CD14-positive monocyte (primary cell): ENCODE measurements at regions not wholly inside any gene's neighbourhood (a gene's known extent, or its start where the extent isn't known, plus 50 kb on each side); places are given as distances from the start of the nearest gene placed in this dataset.

Experiments
- DNase-seq, 3 donors: peaks; one replicate each; pipeline ENCODE4 v3.0.0-alpha.2; 2011 to 2022
- H2AFZ ChIP-seq: 2 replicates; pipeline ENCODE4 v1.6.0; 2012; ENCODE audit warnings: mild to moderate bottlenecking, low read depth, low read length, inconsistent platforms; ENCODE audit not compliant: insufficient read depth, poor library complexity, severe bottlenecking
- H3K27ac ChIP-seq, 2 donors: 1 replicate in 1 of 2; 2 replicates in 1 of 2; pipeline ENCODE4 v1.5.1; 2012 to 2013; ENCODE audit warnings: low read length in 2 of 2, control low read depth in 1 of 2, inconsistent platforms in 1 of 2, low read depth in 1 of 2, mild to moderate bottlenecking in 1 of 2
- H3K27me3 ChIP-seq, 2 donors: one replicate each; pipeline versions ENCODE4 v1.6.0 to v1.6.1; 2011 to 2013; ENCODE audit warnings: low read length in 2 of 2; ENCODE audit not compliant: control insufficient read depth in 2 of 2, insufficient read depth in 2 of 2
- H3K36me3 ChIP-seq, 2 donors: replicated peaks in 1 of 2; 1 replicate in 1 of 2; 2 replicates in 1 of 2; pipeline versions ENCODE4 v1.5.1 to v1.6.1; 2012 to 2013; ENCODE audit warnings: low read length in 2 of 2, control low read depth in 1 of 2, inconsistent platforms in 1 of 2, mild to moderate bottlenecking in 1 of 2; ENCODE audit not compliant: insufficient read depth in 2 of 2, control insufficient read depth in 1 of 2
- H3K4me1 ChIP-seq, 2 donors: 1 replicate in 1 of 2; 2 replicates in 1 of 2; pipeline versions ENCODE4 v1.5.1 to v1.6.1; 2012 to 2013; ENCODE audit warnings: low read length in 2 of 2, control low read depth in 1 of 2, inconsistent platforms in 1 of 2, mild to moderate bottlenecking in 1 of 2, moderate library complexity in 1 of 2; ENCODE audit not compliant: insufficient read depth in 2 of 2, control insufficient read depth in 1 of 2
- H3K4me2 ChIP-seq: replicated peaks from 2 replicates; pipeline ENCODE3; 2012; ENCODE audit warnings: low read length, moderate library complexity, mild to moderate bottlenecking; ENCODE audit not compliant: poor library complexity, severe bottlenecking; ENCODE audit errors: extremely low read depth
- H3K4me3 ChIP-seq, 3 experiments: fragments of 200-600 bp in 1 of 3; sonication (generic) in 1 of 3; replicated peaks in 1 of 3; 1 replicate in 2 of 3; 2 replicates in 1 of 3; pipeline ENCODE4 v1.5.1; 2011 to 2013; ENCODE audit warnings: low read length in 3 of 3, mild to moderate bottlenecking in 3 of 3, control low read depth in 2 of 3, low read depth in 2 of 3, inconsistent platforms in 1 of 3, moderate library complexity in 1 of 3
- H3K79me2 ChIP-seq: 2 replicates; pipeline ENCODE4 v1.6.0; 2012; ENCODE audit warnings: mild to moderate bottlenecking, control low read depth, inconsistent platforms, low read length, moderate library complexity; ENCODE audit not compliant: insufficient read depth
- H3K9ac ChIP-seq: 2 replicates; pipeline ENCODE4 v1.6.0; 2017; ENCODE audit warnings: low read length, mild to moderate bottlenecking; ENCODE audit not compliant: insufficient read depth, poor library complexity, severe bottlenecking
- H3K9me3 ChIP-seq, 2 donors: replicated peaks in 1 of 2; 1 replicate in 1 of 2; 2 replicates in 1 of 2; pipeline versions ENCODE4 v1.5.1 to v1.6.1; 2012 to 2013; ENCODE audit warnings: low read length in 2 of 2, control low read depth in 1 of 2; ENCODE audit not compliant: control insufficient read depth in 1 of 2, insufficient read depth in 1 of 2
- H4K20me1 ChIP-seq: 2 replicates; pipeline ENCODE4 v1.6.0; 2012; ENCODE audit warnings: mild to moderate bottlenecking, low read length, control low read depth, moderate library complexity; ENCODE audit not compliant: insufficient read depth
- H3K27ac Mint-ChIP-seq, 7 donors: one replicate each; pipeline ENCODE4 v1.8.0; 2020; ENCODE audit warnings: mild to moderate bottlenecking in 7 of 7, mixed read lengths in 7 of 7, moderate library complexity in 6 of 7, inconsistent platforms in 2 of 7
- H3K27me3 Mint-ChIP-seq, 3 donors: one replicate each; pipeline ENCODE4 v1.8.0; 2021 to 2022; ENCODE audit warnings: low read depth in 3 of 3, mild to moderate bottlenecking in 3 of 3, mixed read lengths in 3 of 3, moderate library complexity in 3 of 3, inconsistent platforms in 1 of 3
- H3K36me3 Mint-ChIP-seq, 2 donors: one replicate each; pipeline ENCODE4 v1.8.0; 2020; ENCODE audit warnings: mixed read lengths in 2 of 2, inconsistent platforms in 1 of 2, mild to moderate bottlenecking in 1 of 2
- H3K4me1 Mint-ChIP-seq: one replicate; pipeline ENCODE4 v1.8.0; 2020; ENCODE audit warnings: mild to moderate bottlenecking, mixed read lengths
- H3K4me3 Mint-ChIP-seq, 2 donors: one replicate each; pipeline ENCODE4 v1.8.0; 2020; ENCODE audit warnings: mild to moderate bottlenecking in 2 of 2, mixed read lengths in 2 of 2, moderate library complexity in 1 of 2
- H3K9me3 Mint-ChIP-seq, 7 donors: one replicate each; pipeline ENCODE4 v1.8.0; 2020 to 2022; ENCODE audit warnings: mixed read lengths in 7 of 7, mild to moderate bottlenecking in 6 of 7, moderate library complexity in 6 of 7, inconsistent platforms in 2 of 7
- WGBS: methylation state at CpG from one replicate; pipeline ENCODE4 v1.1.5; 2013; ENCODE audit warnings: missing lambda C conversion rate; ENCODE audit not compliant: insufficient coverage; 5-methylcytosine and 5-hydroxymethylcytosine counted together
- intact Hi-C, 2 donors: fragments of 100-400 bp; cut with micrococcal nuclease; formaldehyde crosslinking; loops; one replicate each; pipeline versions ENCODE4 v1.15.0 to v1.15.1; 2023
- TF ChIP-seq, protein P1 (sequence below): fragments of 200-600 bp; IDR thresholded peaks from one replicate; pipeline ENCODE4 v1.8.0; 2022; ENCODE audit warnings: antibody characterized with exemption, mild to moderate bottlenecking

DNA sequence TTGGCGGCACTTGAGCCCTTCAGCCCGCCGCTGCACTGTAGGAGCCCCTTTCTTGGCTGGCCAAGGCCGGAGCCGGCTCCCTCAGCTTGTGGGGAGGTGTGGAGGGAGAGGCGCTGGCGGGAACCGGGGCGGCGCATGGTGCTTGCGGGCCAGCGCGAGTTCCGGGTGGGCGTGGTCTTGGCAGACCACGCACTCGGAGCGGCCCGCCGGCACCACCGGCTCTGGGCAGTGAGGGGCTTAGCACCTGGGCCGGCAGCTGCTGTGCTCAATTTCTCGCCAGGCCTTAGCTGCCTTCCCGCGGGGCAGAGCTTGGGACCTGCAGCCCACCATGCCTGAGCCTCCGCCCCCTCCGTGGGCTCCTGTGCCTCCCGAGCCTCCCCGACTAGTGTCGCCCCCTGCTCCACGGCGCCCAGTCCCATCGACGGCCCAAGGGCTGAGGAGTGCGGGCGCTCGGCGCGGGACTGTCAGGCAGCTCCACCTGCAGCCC lies 673.7 kb upstream of the BRINP3 start:
- H3K27ac ChIP-seq, result no peak overlapping the region
- no peaks in the 10 kb centered on the region for H3K4me1 ChIP-seq
- no peaks in the 10 kb centered on the region for H4K20me1 ChIP-seq
- H3K9me3 Mint-ChIP-seq, result peaks cover 2 to 19% (median 9%) of the 10 kb centered on the region in 7 donors
- H3K27me3 Mint-ChIP-seq, result peaks cover 0 to 2% (median 0%) of the 10 kb centered on the region in 3 donors
- no peak overlapping the region for H3K4me3 ChIP-seq
- 97% methylated on average over 36 of the region's 39 CpGs for WGBS
- no peak overlapping the region for H3K9ac ChIP-seq
- H3K36me3 Mint-ChIP-seq, result no peaks in the 10 kb centered on the region
- no peaks in the 10 kb centered on the region for H3K27me3 ChIP-seq
- H3K79me2 ChIP-seq, result no peaks in the 10 kb centered on the region
- H3K36me3 ChIP-seq, result no peaks in the 10 kb centered on the region
- H2AFZ ChIP-seq, result no peak overlapping the region
- intact Hi-C loops, result no loop called here
- H3K27ac Mint-ChIP-seq, result no peak overlapping the region
- H3K4me3 Mint-ChIP-seq, result no peak overlapping the region
- H3K4me2 ChIP-seq, result no peak overlapping the region
- TF ChIP-seq, protein P1, sequence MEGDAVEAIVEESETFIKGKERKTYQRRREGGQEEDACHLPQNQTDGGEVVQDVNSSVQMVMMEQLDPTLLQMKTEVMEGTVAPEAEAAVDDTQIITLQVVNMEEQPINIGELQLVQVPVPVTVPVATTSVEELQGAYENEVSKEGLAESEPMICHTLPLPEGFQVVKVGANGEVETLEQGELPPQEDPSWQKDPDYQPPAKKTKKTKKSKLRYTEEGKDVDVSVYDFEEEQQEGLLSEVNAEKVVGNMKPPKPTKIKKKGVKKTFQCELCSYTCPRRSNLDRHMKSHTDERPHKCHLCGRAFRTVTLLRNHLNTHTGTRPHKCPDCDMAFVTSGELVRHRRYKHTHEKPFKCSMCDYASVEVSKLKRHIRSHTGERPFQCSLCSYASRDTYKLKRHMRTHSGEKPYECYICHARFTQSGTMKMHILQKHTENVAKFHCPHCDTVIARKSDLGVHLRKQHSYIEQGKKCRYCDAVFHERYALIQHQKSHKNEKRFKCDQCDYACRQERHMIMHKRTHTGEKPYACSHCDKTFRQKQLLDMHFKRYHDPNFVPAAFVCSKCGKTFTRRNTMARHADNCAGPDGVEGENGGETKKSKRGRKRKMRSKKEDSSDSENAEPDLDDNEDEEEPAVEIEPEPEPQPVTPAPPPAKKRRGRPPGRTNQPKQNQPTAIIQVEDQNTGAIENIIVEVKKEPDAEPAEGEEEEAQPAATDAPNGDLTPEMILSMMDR, result no peak
- DNase-seq, result no peak
- H3K4me1 Mint-ChIP-seq, result no peaks in the 10 kb centered on the region
- H3K9me3 ChIP-seq, result peaks cover 13 to 17% of the 10 kb centered on the region in 2 donors

DNA sequence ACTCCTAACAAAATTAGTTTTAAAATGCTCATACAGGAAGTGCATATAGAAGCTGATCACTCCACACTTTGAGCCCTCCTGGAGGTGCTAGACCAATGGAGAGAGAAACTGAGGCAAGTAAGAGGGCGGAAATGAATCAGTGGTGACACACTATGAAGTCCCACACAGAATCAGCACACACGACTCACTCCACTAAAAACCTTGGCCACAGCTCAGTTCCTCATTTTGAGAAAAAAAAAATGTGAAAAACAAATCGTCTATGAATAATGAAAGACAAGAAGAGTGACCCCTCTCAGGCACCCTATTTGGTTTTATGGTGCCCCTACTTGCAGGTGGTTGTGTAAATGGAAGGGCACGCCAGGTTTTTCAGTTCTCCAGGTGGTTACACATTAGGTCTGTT lies 675.1 kb upstream of the BRINP3 start:
- H4K20me1 ChIP-seq, result no peaks in the 10 kb centered on the region
- H3K27me3 ChIP-seq, result no peaks in the 10 kb centered on the region
- H2AFZ ChIP-seq, result no peak overlapping the region
- H3K27ac ChIP-seq, result no peak overlapping the region
- H3K4me3 Mint-ChIP-seq, result no peak overlapping the region
- DNase-seq, result no peak
- H3K4me3 ChIP-seq, result no peak overlapping the region
- no peak overlapping the region for H3K27ac Mint-ChIP-seq
- no peak overlapping the region for H3K4me2 ChIP-seq
- no peak overlapping the region for H3K9ac ChIP-seq
- H3K4me1 ChIP-seq, result no peaks in the 10 kb centered on the region
- H3K36me3 ChIP-seq, result no peaks in the 10 kb centered on the region
- peaks cover 0 to 2% (median 0%) of the 10 kb centered on the region in 3 donors for H3K27me3 Mint-ChIP-seq
- WGBS, result 42% methylated on average over 2 of the region's 4 CpGs
- peaks cover 2 to 18% (median 7%) of the 10 kb centered on the region in 7 donors for H3K9me3 Mint-ChIP-seq
- intact Hi-C loops, result no loop called here
- no peaks in the 10 kb centered on the region for H3K79me2 ChIP-seq
- TF ChIP-seq, protein P1, result no peak
- no peaks in the 10 kb centered on the region for H3K36me3 Mint-ChIP-seq
- peaks cover 13 to 17% of the 10 kb centered on the region in 2 donors for H3K9me3 ChIP-seq
- H3K4me1 Mint-ChIP-seq, result no peaks in the 10 kb centered on the region
